Esophagus (tissue), 2 donors: ENCODE measurements at regions not wholly inside any gene's neighbourhood (a gene's known extent, or its start where the extent isn't known, plus 50 kb on each side); places are given as distances from the start of the nearest gene placed in this dataset.

ENCODE experiments used
- H3K27ac ChIP-seq, 2 donors: one replicate each; pipeline ENCODE4 v1.5.1; 2013; ENCODE audit warnings: low read depth in 2 of 2, mild to moderate bottlenecking in 2 of 2, inconsistent platforms in 1 of 2, low read length in 1 of 2, moderate library complexity in 1 of 2
- H3K27me3 ChIP-seq, 2 donors: one replicate each; pipeline ENCODE4 v1.6.1; 2013; ENCODE audit warnings: low read length in 2 of 2, control low read depth in 1 of 2, mild to moderate bottlenecking in 1 of 2; ENCODE audit not compliant: insufficient read depth in 2 of 2, control insufficient read depth in 1 of 2
- H3K36me3 ChIP-seq, 2 donors: one replicate each; pipeline ENCODE4 v1.6.1; 2013; ENCODE audit warnings: low read length in 1 of 2; ENCODE audit not compliant: control insufficient read depth in 2 of 2, insufficient read depth in 2 of 2
- H3K4me1 ChIP-seq, 2 donors: one replicate each; pipeline ENCODE4 v1.6.1; 2013; ENCODE audit warnings: low read length in 1 of 2; ENCODE audit not compliant: control insufficient read depth in 2 of 2, insufficient read depth in 2 of 2
- H3K4me3 ChIP-seq, 2 donors: one replicate each; pipeline ENCODE4 v1.5.1; 2013; ENCODE audit warnings: low read length in 2 of 2, mild to moderate bottlenecking in 2 of 2, low read depth in 1 of 2, moderate library complexity in 1 of 2
- H3K9me3 ChIP-seq, 2 donors: one replicate each; pipeline ENCODE4 v1.6.1; 2013; ENCODE audit warnings: mild to moderate bottlenecking in 2 of 2, low read depth in 1 of 2, low read length in 1 of 2, moderate library complexity in 1 of 2; ENCODE audit not compliant: control insufficient read depth in 2 of 2, insufficient read depth in 1 of 2
- WGBS, 2 donors: extraction: QIAGEN DNeasy Blood & Tissue Kit; methylation state at CpG; one replicate each; pipeline ENCODE4 v1.1.7; 2013; 5-methylcytosine and 5-hydroxymethylcytosine counted together
- donor health status: healthy with polysubstance abuse.
- donor health status: Bipolar disorder and iron deficiency.

GRCh38 chr1:56397811-56398231 is 181.5 kb downstream of the PLPP3 start:
- 63 to 89% methylated on average over 2 of the region's 2 CpGs for WGBS, 2 donors
- H3K9me3 ChIP-seq = no peaks in the 10 kb centered on the region
- no peaks in the 10 kb centered on the region for H3K4me1 ChIP-seq
- H3K27me3 ChIP-seq = no peaks in the 10 kb centered on the region
- H3K27ac ChIP-seq = no peak overlapping the region
- no peak overlapping the region for H3K4me3 ChIP-seq
- H3K36me3 ChIP-seq = no peaks in the 10 kb centered on the region

DNA sequence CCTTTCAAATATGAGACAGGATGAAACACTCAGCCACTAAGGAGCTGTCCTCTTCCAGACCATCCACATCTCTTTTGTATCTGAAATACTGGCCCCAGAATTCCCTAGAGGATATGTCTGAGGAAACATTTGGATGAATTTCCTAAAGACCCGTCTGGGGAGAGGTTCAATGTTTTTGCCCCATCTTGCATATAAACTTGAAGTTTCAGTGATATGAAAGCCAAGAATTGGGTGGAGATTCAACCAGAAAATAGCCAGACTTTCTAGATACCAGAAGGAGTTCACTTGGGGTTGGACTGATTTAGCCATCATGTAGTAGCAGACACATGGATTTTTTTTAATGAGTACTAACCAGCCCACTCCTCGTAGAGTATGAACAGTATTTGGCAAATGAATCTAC is 182.0 kb downstream of the PLPP3 start:
- Histone ChIP-seq H3K27ac (no peak overlapping the region), H3K36me3 (no peaks in the 10 kb centered on the region), H3K4me1 (no peaks in the 10 kb centered on the region), H3K4me3 (no peak overlapping the region), H3K27me3 (no peaks in the 10 kb centered on the region), H3K9me3 (no peaks in the 10 kb centered on the region)
- 69 to 77% methylated on average over 2 of the region's 2 CpGs for WGBS, 2 donors

- Histone ChIP-seq H3K4me1 (no peaks in the 10 kb centered on the region), H3K27ac (no peak overlapping the region), H3K36me3 (no peaks in the 10 kb centered on the region), H3K9me3 (no peaks in the 10 kb centered on the region), H3K4me3 (no peak overlapping the region), H3K27me3 (no peaks in the 10 kb centered on the region)
- WGBS, 2 donors = 47 to 57% methylated on average over 4 of the region's 4 CpGs
Observed at GRCh38 chr1:56396581-56396980, 182.8 kb downstream of the PLPP3 start.

DNA sequence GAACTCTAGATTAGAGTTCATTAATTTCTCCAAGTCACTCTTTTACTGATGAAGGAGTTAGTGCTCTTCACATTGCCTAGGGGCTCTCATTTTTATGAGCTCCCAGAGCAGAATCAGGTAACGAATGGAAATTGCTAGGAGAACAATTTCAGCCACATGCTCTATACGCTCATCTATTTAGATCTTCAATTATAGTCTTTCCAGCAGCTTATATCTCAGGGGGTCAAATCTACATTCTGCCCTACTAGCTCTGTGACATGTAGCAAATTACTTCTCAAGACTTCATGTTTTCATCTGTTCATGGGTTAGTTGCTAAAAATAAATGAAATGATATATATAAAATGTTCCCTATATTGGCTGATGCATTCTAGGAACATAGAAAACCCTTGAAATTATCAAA is 183.6 kb downstream of the PLPP3 start:
- H3K4me3 ChIP-seq = no peak overlapping the region
- 94 to 96% methylated on average over 2 of the region's 2 CpGs for WGBS, 2 donors
- no peaks in the 10 kb centered on the region for H3K4me1 ChIP-seq
- no peaks in the 10 kb centered on the region for H3K36me3 ChIP-seq
- H3K27ac ChIP-seq = no peak overlapping the region
- H3K27me3 ChIP-seq = no peaks in the 10 kb centered on the region
- H3K9me3 ChIP-seq = no peaks in the 10 kb centered on the region

GRCh38 chr1:56394298-56394697 is 185.1 kb downstream of the PLPP3 start:
- Histone ChIP-seq H3K27ac (no peak overlapping the region), H3K9me3 (no peaks in the 10 kb centered on the region), H3K4me1 (no peaks in the 10 kb centered on the region), H3K36me3 (no peaks in the 10 kb centered on the region), H3K27me3 (no peaks in the 10 kb centered on the region), H3K4me3 (no peak overlapping the region)
- 58 to 78% methylated on average over 6 of the region's 6 CpGs for WGBS, 2 donors

DNA sequence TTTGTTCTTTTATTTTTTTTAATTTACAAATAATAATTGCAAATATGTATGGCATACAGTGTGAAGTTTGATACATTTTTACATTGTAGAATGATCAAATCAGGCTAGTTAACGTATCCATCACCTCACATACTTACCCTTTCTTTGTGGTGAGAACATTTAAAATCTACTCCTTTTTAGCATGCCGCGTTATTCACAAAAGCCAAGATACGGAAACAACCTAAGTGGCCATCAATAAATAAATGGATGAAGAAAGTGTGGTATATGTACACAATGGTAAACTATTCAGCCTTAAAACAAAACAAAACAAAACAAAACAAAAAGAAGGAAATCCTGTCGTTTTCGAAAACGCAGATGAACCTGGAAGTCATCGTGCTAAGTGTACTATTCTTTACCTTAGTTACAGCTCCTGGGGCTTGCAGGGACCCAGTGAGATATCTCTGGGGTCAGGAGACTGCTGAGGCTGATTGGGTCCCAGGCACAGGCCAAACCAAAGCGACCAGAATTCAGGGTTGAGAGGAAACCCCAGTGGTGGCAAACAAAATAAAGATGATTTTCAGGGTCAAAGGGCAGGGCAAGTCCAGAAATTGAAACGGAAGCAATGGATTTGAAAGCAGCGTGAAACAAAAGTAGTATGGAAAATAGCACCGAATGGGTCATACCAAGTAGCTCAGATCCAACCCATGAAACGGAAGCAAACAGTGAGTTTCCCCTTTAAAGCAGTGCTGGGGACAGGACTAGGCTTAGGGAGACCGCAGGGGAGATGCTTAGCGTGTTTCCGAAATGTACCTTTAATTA is 188.2 kb downstream of the PLPP3 start:
- Histone ChIP-seq H3K27ac (no peak overlapping the region), H3K4me3 (no peak overlapping the region), H3K9me3 (no peaks in the 10 kb centered on the region), H3K27me3 (no peaks in the 10 kb centered on the region), H3K36me3 (no peaks in the 10 kb centered on the region), H3K4me1 (no peaks in the 10 kb centered on the region)
- 89 to 90% methylated on average over 16 of the region's 16 CpGs for WGBS, 2 donors

GRCh38 chr1:56390232-56390867 is 189.0 kb downstream of the PLPP3 start:
- 49 to 51% methylated on average over 3 of the region's 3 CpGs for WGBS, 2 donors
- H3K27me3 ChIP-seq = no peaks in the 10 kb centered on the region

GRCh38 chr1:56389813-56390212 is 189.6 kb downstream of the PLPP3 start:
- no peaks in the 10 kb centered on the region for H3K4me1 ChIP-seq
- 59 to 78% methylated on average over 2 of the region's 2 CpGs for WGBS, 2 donors
- no peaks in the 10 kb centered on the region for H3K27me3 ChIP-seq
- H3K4me3 ChIP-seq = no peak overlapping the region
- H3K27ac ChIP-seq = no peak overlapping the region
- H3K9me3 ChIP-seq = no peaks in the 10 kb centered on the region
- H3K36me3 ChIP-seq = no peaks in the 10 kb centered on the region

More at GRCh38 chr1:56390232-56390867, 189.0 kb downstream of the PLPP3 start:
- Histone ChIP-seq H3K4me3 (no peak overlapping the region), H3K4me1 (no peaks in the 10 kb centered on the region), H3K36me3 (no peaks in the 10 kb centered on the region), H3K9me3 (no peaks in the 10 kb centered on the region), H3K27ac (no peak overlapping the region)

- H3K27ac ChIP-seq = no peak overlapping the region
- H3K4me3 ChIP-seq = no peak overlapping the region
- WGBS, 2 donors = 59 to 68% methylated on average over 1 of the region's 1 CpG
Observed at GRCh38 chr1:56387071-56387740, 192.2 kb downstream of the PLPP3 start.

More at GRCh38 chr1:56387071-56387740, 192.2 kb downstream of the PLPP3 start:
- H3K36me3 ChIP-seq = no peaks in the 10 kb centered on the region
- no peaks in the 10 kb centered on the region for H3K9me3 ChIP-seq
- H3K27me3 ChIP-seq = no peaks in the 10 kb centered on the region
- no peaks in the 10 kb centered on the region for H3K4me1 ChIP-seq
